IPS-15b (cell line): ENCODE measurements at regions not wholly inside any gene's neighbourhood (a gene's known extent, or its start where the extent isn't known, plus 50 kb on each side); places are given as distances from the start of the nearest gene placed in this dataset.
"Not testable (repeated sequence)": the region's sequence is repeated elsewhere in the genome, so short reads cannot be mapped to it uniquely, and the experiment has no call there.

Experiments
- H3K27me3 ChIP-seq: one replicate; pipeline ENCODE4 v1.6.1; 2013; ENCODE audit warnings: low read length; ENCODE audit not compliant: control insufficient read depth, insufficient read depth
- H3K36me3 ChIP-seq: one replicate; pipeline ENCODE4 v1.6.1; 2013; ENCODE audit warnings: low read length; ENCODE audit not compliant: control insufficient read depth, insufficient read depth
- H3K4me1 ChIP-seq: one replicate; pipeline ENCODE4 v1.6.1; 2013; ENCODE audit warnings: mild to moderate bottlenecking, low read length; ENCODE audit not compliant: control insufficient read depth, insufficient read depth
- H3K4me3 ChIP-seq: one replicate; pipeline ENCODE4 v1.5.1; 2013; ENCODE audit warnings: low read depth, low read length
- H3K9ac ChIP-seq: one replicate; pipeline ENCODE4 v1.6.1; 2013; ENCODE audit warnings: low read depth, mild to moderate bottlenecking, low read length
- H3K9me3 ChIP-seq: one replicate; pipeline ENCODE4 v1.6.1; 2013; ENCODE audit warnings: mild to moderate bottlenecking, low read length; ENCODE audit not compliant: control insufficient read depth, insufficient read depth

DNA sequence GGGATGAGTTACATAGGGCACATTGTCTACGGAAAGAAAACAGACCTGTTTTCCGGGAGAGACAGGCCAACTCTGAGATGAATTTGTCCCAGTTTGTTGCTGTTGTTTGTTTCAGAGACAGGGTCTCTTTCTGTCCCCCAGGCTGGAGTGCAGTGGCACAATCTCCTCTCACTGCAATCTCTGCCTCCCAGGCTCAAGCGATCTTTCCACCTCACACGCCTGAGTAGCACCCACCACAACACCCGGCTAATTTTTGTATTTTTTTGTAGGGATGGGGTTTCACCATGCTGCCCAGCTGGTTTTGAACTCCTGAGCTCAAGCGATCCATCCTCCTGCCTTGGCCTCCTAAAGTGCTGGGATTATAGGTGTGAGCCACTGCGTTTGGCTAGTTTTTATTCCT, 125.5 kb upstream of the ERRFI1 start:
- no peak overlapping the region for H3K4me3 ChIP-seq
- H3K27me3 ChIP-seq: no peaks in the 10 kb centered on the region

DNA sequence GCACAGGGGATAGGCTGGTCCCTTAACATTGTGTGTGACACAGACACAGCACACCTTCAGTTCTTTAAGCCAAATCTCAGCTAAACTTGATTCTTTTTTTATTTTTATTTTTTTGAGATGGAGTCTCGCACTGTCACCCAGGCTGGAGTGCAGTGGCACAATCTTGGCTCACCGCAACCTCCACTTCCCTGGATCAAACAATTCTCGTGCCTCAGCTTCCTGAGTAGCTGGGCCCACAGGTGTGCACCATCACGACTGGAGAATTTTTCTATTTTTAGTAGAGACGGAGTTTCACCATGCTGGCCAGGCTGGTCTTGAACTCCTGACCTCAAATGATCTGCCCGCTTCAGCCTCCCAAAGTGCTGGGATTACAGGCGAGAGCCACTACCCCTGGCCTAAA, 123.6 kb upstream of the ERRFI1 start:
- H3K36me3 ChIP-seq, H3K27me3 ChIP-seq, H3K9ac ChIP-seq, H3K4me3 ChIP-seq, H3K9me3 ChIP-seq, H3K4me1 ChIP-seq: not testable (repeated sequence)

More for the DNA sequence above, 125.5 kb upstream of the ERRFI1 start:
- Histone ChIP-seq H3K36me3 (no peaks in the 10 kb centered on the region), H3K9me3 (no peaks in the 10 kb centered on the region), H3K4me1 (no peaks in the 10 kb centered on the region), H3K9ac (no peak overlapping the region)

DNA sequence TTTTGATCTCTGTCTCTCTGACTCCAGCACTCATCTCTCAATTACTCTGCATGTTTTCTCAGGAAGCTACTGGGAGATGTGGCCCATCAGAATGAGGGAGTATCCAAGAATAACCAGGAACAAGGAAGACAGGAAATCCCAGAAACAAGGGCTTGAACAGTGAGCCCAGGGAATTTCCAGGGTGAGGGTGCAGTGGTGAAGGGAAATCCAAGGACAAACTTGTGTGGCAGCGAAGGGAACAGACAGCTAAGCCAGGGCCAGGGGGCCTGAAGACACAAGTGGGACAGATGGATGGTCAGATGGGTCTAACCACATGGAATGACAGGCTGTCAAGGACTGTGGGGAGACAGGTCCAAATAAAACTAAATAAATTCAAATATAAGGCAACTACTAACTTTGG, 121.8 kb upstream of the ERRFI1 start:
- H3K27me3 ChIP-seq: no peaks in the 10 kb centered on the region
- no peaks in the 10 kb centered on the region for H3K36me3 ChIP-seq
- H3K4me3 ChIP-seq: no peak overlapping the region
- H3K9me3 ChIP-seq: no peaks in the 10 kb centered on the region
- H3K4me1 ChIP-seq: no peaks in the 10 kb centered on the region
- H3K9ac ChIP-seq: no peak overlapping the region

DNA sequence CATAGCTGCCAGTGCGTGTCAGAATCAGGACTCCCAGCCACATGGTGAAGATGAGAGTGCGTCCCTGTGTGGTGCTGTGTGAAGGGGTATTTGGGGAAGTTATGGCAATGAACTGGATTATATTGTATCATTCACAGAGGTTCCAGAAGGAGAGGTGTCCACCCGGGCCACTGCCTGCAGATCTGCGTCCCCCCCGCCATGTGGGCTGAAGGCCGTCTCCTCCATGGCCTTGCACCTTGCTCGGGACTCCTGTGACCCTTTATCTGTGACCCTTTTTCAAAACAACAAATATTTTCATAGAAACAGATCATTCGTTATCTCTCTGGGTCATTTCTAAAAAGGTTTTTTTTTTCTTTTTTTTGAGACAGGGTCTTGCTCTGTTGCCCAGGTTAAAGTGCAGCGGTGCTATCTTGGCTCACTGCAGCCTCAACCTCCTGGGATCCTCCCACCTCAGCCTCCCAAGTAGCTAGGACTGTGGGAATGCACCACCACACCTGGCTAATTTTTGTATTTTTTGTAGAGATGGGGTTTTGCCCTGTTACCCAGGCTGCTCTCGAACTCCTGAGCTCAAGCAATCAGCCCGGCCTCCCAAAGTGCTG, 120.2 kb upstream of the ERRFI1 start:
- no peaks in the 10 kb centered on the region for H3K36me3 ChIP-seq
- H3K9me3 ChIP-seq: no peaks in the 10 kb centered on the region
- no peaks in the 10 kb centered on the region for H3K4me1 ChIP-seq
- H3K27me3 ChIP-seq: no peaks in the 10 kb centered on the region
- no peak overlapping the region for H3K4me3 ChIP-seq
- H3K9ac ChIP-seq: no peak overlapping the region

DNA sequence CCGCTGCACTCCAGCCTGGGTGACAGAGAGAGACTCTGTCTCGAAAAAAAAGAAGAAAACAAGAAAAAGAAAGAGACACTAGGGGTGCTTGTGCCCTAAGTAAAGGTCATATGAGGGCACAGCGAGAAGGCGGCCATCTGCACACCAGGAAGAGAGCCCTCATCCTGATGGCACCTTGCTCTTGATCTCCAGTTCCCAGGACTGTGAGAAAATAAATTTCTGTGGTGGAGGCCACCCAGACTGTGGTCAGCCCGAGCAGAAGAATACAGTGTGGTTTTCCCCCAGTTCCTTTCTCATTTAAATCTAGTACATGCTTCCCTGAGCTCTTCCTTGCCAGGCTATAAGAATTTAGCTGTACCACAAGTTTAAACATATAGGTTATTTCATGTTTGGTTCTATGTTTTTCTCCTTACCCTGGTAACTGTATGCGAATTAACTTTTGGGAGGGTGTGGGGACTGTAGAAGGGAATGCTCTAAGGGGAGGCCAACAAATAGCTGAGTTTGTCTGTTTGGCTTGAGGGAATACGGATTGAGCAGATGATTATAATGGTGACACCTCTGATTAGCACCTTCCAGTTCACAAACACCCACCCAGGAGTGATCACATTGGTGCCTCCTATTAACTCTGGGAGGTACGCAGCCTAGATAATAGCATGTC, 119.6 kb upstream of the ERRFI1 start:
- Histone ChIP-seq H3K9me3 (no peaks in the 10 kb centered on the region), H3K36me3 (no peaks in the 10 kb centered on the region), H3K4me1 (no peaks in the 10 kb centered on the region), H3K27me3 (no peaks in the 10 kb centered on the region), H3K4me3 (no peak overlapping the region), H3K9ac (no peak overlapping the region)

DNA sequence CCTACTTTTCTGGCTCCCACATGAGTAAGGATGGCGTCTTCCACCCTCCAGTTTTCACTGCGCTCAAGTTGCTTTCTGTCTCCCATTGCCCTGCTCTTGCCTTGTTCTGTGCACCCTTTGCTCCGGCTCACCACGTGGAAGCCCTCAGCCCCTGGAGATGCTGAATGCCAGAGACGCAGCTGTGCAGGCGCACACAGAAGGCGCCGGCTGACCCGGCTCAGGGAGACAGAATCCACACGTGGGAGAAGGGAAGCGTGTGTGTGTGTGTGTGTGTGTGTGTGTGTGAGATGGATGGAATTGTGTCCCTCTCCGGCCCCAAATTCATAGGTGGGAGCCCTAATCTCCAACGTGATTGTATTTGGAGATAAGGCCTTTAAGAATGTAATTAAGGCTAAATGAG, 118.2 kb upstream of the ERRFI1 start:
- Histone ChIP-seq H3K4me1 (no peaks in the 10 kb centered on the region), H3K9me3 (no peaks in the 10 kb centered on the region), H3K36me3 (no peaks in the 10 kb centered on the region), H3K9ac (no peak overlapping the region), H3K27me3 (no peaks in the 10 kb centered on the region), H3K4me3 (no peak overlapping the region)

DNA sequence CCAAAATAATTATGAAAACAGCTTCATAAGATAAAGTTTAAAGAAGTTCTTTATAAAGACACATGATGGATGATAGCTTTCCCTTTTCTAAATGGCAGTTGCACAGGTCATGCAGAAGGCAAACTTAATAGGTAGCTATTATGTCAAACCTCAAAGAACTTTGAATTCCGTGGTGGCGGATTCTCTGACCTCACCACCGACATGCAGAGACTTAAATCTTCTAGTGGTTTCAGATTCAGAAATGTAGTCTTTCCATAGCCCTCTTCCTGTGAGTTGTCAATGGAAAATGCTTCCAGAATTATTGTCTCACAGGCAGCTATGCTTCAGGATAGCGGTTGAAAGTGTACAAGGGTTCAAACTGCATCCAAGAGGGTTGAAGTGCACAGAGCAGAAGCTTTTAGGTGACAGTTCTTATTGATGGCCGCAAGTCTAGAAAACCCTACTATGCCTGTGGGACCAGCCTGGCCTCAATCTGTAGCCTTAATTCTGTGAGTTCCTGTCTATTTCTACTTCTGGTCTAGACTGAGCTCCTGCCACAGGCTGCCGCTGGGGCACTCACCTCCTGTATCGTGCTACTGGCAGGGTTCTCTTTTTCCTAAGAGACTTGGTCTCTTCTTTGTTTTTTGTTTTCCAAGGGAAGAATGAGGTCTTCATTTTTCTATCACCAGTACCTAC, 117.0 kb upstream of the ERRFI1 start:
- Histone ChIP-seq H3K4me3 (no peak overlapping the region), H3K4me1 (no peaks in the 10 kb centered on the region), H3K27me3 (no peaks in the 10 kb centered on the region), H3K9ac (no peak overlapping the region), H3K36me3 (no peaks in the 10 kb centered on the region), H3K9me3 (no peaks in the 10 kb centered on the region)

DNA sequence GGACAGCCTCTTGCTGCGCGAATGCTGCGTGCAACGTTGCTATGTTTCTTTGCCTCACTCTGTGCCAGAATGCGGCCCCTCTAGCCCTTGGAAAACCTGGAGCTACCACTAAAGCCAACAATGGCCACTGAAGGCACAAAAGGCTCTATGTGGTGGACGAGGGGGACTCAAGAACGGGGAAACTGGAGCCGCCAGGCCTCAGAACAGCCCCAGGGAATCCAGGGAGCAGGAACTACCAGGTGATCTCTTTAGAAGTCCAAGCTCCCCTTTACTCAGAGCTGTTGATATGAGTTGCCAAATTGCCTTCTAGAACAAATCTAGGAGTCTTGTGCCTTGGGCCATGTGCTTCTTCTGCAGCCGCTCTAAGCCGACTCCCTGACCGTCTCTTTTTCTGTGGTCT, 113.8 kb upstream of the ERRFI1 start:
- H3K9me3 ChIP-seq: no peaks in the 10 kb centered on the region
- no peaks in the 10 kb centered on the region for H3K27me3 ChIP-seq
- H3K4me1 ChIP-seq: no peaks in the 10 kb centered on the region
- no peak overlapping the region for H3K9ac ChIP-seq
- H3K4me3 ChIP-seq: no peak overlapping the region
- no peaks in the 10 kb centered on the region for H3K36me3 ChIP-seq

DNA sequence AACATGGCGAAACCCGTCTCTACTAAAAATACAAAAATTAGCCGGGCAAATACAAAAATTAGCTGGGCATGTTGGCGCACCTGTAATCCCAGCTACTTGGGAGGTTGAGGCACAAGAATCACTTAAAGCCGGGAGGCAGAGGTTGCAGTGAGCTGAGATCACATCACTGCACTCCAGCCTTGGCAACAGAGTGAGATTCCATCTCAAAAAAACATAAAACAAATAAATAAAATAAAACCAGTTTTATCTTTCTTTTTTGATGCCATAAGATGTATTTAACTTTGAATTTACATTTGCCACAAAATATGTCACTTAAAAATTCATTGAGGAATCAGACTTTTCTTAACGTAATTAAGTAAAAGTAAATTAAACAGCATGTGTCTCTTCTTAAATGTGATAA, 113.3 kb upstream of the ERRFI1 start:
- Histone ChIP-seq H3K9me3 (no peaks in the 10 kb centered on the region), H3K9ac (no peak overlapping the region), H3K4me3 (no peak overlapping the region), H3K4me1 (no peaks in the 10 kb centered on the region), H3K27me3 (no peaks in the 10 kb centered on the region), H3K36me3 (no peaks in the 10 kb centered on the region)

DNA sequence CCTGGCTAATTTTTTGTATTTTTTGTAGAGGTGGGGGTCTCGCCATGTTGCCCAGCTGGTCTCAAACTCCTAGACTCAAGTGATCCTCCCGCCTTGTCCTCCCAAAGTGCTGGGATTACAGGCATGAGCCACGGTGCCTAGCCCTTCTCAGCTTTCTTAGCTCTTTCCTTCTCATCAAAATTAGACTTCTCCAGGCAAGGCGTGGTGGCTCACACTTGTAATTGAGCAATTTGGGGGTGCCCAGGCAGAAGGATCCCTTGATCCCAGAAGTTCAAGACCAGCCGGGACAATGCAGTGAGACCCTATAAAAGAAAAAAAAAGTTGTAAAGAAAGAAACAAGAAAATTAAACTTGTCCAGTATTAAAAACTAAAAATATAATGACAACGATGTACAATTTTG, 112.6 kb upstream of the ERRFI1 start:
- H3K4me3 ChIP-seq: no peak overlapping the region
- no peaks in the 10 kb centered on the region for H3K27me3 ChIP-seq
- H3K36me3 ChIP-seq: no peaks in the 10 kb centered on the region
- no peaks in the 10 kb centered on the region for H3K4me1 ChIP-seq
- no peaks in the 10 kb centered on the region for H3K9me3 ChIP-seq
- H3K9ac ChIP-seq: no peak overlapping the region

DNA sequence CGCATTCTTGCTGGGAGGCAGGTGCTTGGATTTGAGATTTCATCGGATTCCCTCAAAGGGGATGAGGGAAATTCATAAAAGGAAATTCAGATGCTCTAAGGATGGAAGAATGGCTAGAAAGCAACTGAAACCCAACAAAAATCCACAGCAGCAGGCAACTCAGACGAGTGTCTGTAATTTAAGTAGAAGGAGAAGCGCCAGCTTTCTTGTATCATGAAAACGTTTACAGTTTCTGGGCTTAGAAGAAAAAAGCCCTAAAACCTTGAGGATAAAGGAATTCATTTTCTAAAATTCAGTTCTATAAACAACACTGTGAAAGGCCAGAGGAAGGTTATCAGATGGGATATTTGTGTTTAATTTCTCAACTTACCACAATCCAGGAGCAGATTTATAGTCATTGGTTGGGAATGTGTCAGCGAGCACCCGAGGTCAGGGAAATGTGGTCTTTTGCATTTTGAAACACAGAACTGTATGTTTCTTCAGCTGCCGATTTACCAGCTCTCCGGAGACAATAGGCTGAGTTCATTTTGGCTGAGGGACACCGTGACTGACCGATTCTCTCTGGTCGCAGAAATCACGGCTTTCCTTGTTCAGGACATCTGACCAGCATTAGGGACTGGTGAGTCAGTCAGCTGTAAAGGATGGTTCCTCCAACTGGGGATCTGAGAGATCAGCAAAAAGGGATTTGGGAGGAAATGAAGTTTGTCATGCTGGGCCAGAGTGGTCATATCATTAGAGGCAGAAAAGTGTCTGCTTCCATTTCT, 111.6 kb upstream of the ERRFI1 start:
- no peaks in the 10 kb centered on the region for H3K4me1 ChIP-seq
- H3K9me3 ChIP-seq: no peaks in the 10 kb centered on the region
- no peak overlapping the region for H3K9ac ChIP-seq
- no peaks in the 10 kb centered on the region for H3K36me3 ChIP-seq
- no peak overlapping the region for H3K4me3 ChIP-seq
- no peaks in the 10 kb centered on the region for H3K27me3 ChIP-seq

DNA sequence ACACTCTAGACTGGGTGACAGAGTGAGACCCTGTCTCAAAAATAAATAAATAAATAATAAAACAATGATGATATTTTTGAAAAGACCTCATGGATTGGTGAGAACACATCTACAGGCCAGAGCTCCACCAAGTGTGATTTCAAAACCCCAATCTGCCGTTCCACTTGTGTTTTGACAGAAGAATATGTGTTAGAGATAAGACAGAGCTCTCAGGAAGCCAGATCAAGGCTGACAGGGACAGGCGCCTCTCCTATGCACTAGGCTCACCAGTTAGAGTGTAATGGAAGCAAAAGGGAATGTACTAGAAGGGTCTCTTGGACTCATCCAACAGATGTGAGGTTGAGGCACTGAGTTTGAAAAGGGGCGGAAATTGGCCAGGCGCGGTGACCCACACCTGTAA, 110.7 kb upstream of the ERRFI1 start:
- Histone ChIP-seq H3K9ac (no peak overlapping the region), H3K4me3 (no peak overlapping the region), H3K27me3 (no peaks in the 10 kb centered on the region), H3K9me3 (no peaks in the 10 kb centered on the region), H3K4me1 (no peaks in the 10 kb centered on the region), H3K36me3 (no peaks in the 10 kb centered on the region)
